ENCODE measurements at regions not wholly inside any gene's neighbourhood (a gene's known extent, or its start where the extent isn't known, plus 50 kb on each side); places are given as distances from the start of the nearest gene placed in this dataset.

GRCh38 chr3:16113704-16114103 lies 60.8 kb upstream of the GALNT15 start:
- POLR2A ChIA-PET, result no interaction called here
- H3K4me3 ChIP-seq (ENCODE audit: low read depth, low read length), result no peak overlapping the region
- DNase-seq (ENCODE audit: low read depth), result no peak
- TF ChIP-seq CTCF (IDR thresholded peaks at IDR 0.05; ENCODE audit: insufficient read depth, low read depth, low read length), result no peak
- CTCF ChIA-PET, result no interaction called here
- H3K36me3 ChIP-seq (ENCODE audit: control insufficient read depth, insufficient read depth, low read length), result no peaks in the 10 kb centered on the region
- H3K27me3 ChIP-seq (ENCODE audit: control insufficient read depth, insufficient read depth, low read length), result no peaks in the 10 kb centered on the region

GRCh38 chr3:16114429-16114828 lies 60.1 kb upstream of the GALNT15 start:
- Histone ChIP-seq H3K36me3 (ENCODE audit: control insufficient read depth, insufficient read depth, low read length) (no peaks in the 10 kb centered on the region), H3K4me3 (ENCODE audit: low read depth, low read length) (no peak overlapping the region), H3K27me3 (ENCODE audit: control insufficient read depth, insufficient read depth, low read length) (no peaks in the 10 kb centered on the region)
- no peak for DNase-seq (ENCODE audit: low read depth)
- no peak for TF ChIP-seq CTCF (IDR thresholded peaks at IDR 0.05; ENCODE audit: insufficient read depth, low read depth, low read length)
- CTCF ChIA-PET, result no interaction called here
- POLR2A ChIA-PET, result no interaction called here

- ChIA-PET CTCF (no interaction called here), POLR2A (no interaction called here)
- Histone ChIP-seq H3K36me3 (ENCODE audit: control insufficient read depth, insufficient read depth, low read length) (no peaks in the 10 kb centered on the region), H3K4me3 (ENCODE audit: low read depth, low read length) (no peak overlapping the region), H3K27me3 (ENCODE audit: control insufficient read depth, insufficient read depth, low read length) (no peaks in the 10 kb centered on the region)
- no peak for TF ChIP-seq CTCF (IDR thresholded peaks at IDR 0.05; ENCODE audit: insufficient read depth, low read depth, low read length)
- no peak for DNase-seq (ENCODE audit: low read depth)
Observed at GRCh38 chr3:16114930-16115329, 59.5 kb upstream of the GALNT15 start.

GRCh38 chr3:16118396-16118795 lies 56.1 kb upstream of the GALNT15 start:
- ChIA-PET POLR2A (no interaction called here), CTCF (no interaction called here)
- no peak for TF ChIP-seq CTCF (IDR thresholded peaks at IDR 0.05; ENCODE audit: insufficient read depth, low read depth, low read length)
- H3K36me3 ChIP-seq (ENCODE audit: control insufficient read depth, insufficient read depth, low read length), result no peaks in the 10 kb centered on the region
- no peaks in the 10 kb centered on the region for H3K27me3 ChIP-seq (ENCODE audit: control insufficient read depth, insufficient read depth, low read length)
- no peak for DNase-seq (ENCODE audit: low read depth)
- H3K4me3 ChIP-seq (ENCODE audit: low read depth, low read length), result no peak overlapping the region

- TF ChIP-seq CTCF (IDR thresholded peaks at IDR 0.05; ENCODE audit: insufficient read depth, low read depth, low read length), result no peak
- POLR2A ChIA-PET, result no interaction called here
- CTCF ChIA-PET, result interaction anchor here (1.1 kb wide), 1 partner anchor 62 kb away, joined by 4 read pairs; no protein-coding TSS in a partner anchor
Observed at GRCh38 chr3:16119887-16120286, 54.6 kb upstream of the GALNT15 start.

More at GRCh38 chr3:16119887-16120286, 54.6 kb upstream of the GALNT15 start:
- no peak for DNase-seq (ENCODE audit: low read depth)
- H3K27me3 ChIP-seq (ENCODE audit: control insufficient read depth, insufficient read depth, low read length), result no peaks in the 10 kb centered on the region
- no peaks in the 10 kb centered on the region for H3K36me3 ChIP-seq (ENCODE audit: control insufficient read depth, insufficient read depth, low read length)
- H3K4me3 ChIP-seq (ENCODE audit: low read depth, low read length), result no peak overlapping the region
